ENCODE measurements at regions not wholly inside any gene's neighbourhood (a gene's known extent, or its start where the extent isn't known, plus 50 kb on each side); places are given as distances from the start of the nearest gene placed in this dataset.

DNA sequence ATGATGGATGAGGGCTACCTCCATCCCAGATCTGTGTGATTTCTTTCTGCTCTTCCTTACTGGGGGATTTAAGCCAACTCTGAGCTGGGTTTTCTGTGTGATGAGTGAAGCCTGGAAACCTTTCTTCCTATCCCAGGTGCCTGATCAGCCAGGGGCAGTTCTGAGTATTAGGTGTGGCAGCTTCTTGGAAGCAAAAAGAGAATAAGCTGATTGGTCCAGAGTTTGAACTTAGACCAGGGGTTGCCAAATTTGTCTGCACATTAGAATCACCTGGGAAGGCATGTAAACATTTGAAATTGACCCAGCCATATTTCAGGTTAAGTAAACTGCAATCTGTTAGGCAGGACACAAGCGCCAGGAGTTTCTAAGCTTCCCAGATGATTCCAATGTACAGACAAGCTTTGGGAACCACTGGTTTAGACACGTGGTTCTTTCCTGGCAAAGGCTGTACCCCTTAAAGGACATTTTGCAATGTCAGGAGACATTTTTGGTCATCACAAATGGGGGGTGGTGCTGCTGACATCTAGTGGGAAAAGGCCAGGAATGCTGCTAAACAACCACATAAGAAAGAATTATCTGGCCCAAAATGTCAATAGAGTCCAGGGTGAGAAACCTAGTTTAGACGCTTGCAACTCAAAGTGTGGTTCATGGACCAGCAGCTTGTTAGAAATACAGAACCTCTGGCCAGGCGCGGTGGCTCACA is 160.5 kb upstream of the GHITM start:
- no peak for DNase-seq (ENCODE audit: low read depth, low spot score)
- H3K9me1 ChIP-seq (replicated peaks; ENCODE audit: control insufficient read depth, extremely low read depth, insufficient read depth, low read length), result no peaks in the 10 kb centered on the region
- dilution Hi-C loops (cut with MboI; ENCODE audit: extremely low pct_ligation_motif_present, low sequenced_read_pairs) (no loop called here), intact Hi-C loops (cut with micrococcal nuclease) (no loop called here)
- H3K36me3 ChIP-seq (ENCODE audit: control insufficient read depth in 2 of 2, extremely low read depth in 1 of 2, insufficient read depth in 2 of 2, low read length in 2 of 2), result no peaks in the 10 kb centered on the region
- no peaks in the 10 kb centered on the region for H4K20me1 ChIP-seq (replicated peaks; ENCODE audit: control insufficient read depth, extremely low read depth, insufficient read depth, low read length)
- peaks cover 6% of the 10 kb centered on the region for H3K4me1 ChIP-seq (ENCODE audit: control insufficient read depth, extremely low read depth, insufficient read depth, low read length)
- H3K27ac ChIP-seq (ENCODE audit: insufficient read depth, low read depth, low read length), result no peak overlapping the region
- ChIA-PET CTCF (interaction anchor here (0.6 kb wide), 1 partner anchor 13 kb away, joined by 3 read pairs; no protein-coding TSS in a partner anchor), POLR2A (no interaction called here)
- no peak overlapping the region for H3K4me3 ChIP-seq (replicated peaks in 1 of 3; ENCODE audit: insufficient read depth in 1 of 3, low read depth in 1 of 3, low read length in 3 of 3)
- H3K27me3 ChIP-seq (ENCODE audit: control insufficient read depth in 2 of 2, insufficient read depth in 2 of 2, low read length in 2 of 2), result no peaks in the 10 kb centered on the region
- no TSS peak for BruUV-seq (replicated peaks)
- H3K79me2 ChIP-seq (ENCODE audit: control insufficient read depth, insufficient read depth, low read length), result no peaks in the 10 kb centered on the region
- no peak overlapping the region for H2AFZ ChIP-seq (ENCODE audit: low read depth, low read length)
- H3K9me3 ChIP-seq (replicated peaks; ENCODE audit: control insufficient read depth, insufficient read depth, low read length), result no peaks in the 10 kb centered on the region
- no peak overlapping the region for H3K9ac ChIP-seq (replicated peaks; ENCODE audit: extremely low read depth, insufficient read depth, low read length)
- FAIRE-seq, result no peak
- no peak overlapping the region for H3K4me2 ChIP-seq (ENCODE audit: insufficient read depth, low read length)
- no peak for TF ChIP-seq MYC (IDR thresholded peaks at IDR 0.05; ENCODE audit: low read depth, low read length)

DNA sequence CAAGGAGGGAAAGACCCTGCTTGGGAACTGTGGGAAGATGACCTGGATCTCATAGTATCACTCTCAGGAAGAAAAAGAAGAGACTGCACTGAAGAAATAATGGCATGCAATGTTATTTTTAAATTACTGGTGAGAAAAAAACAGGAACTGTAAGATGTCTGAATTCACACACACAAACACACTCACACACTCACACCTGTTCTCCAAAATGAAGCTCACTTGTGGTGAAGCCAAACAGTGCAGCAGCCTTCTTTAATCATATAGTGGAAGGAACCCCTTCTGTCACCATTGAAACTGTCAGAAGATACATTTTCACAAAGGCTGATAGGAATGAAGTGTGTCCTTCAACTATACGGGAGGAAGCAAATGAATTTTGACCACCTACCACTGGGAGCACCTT is 156.5 kb upstream of the GHITM start:
- H3K4me3 ChIP-seq (replicated peaks in 1 of 3; ENCODE audit: insufficient read depth in 1 of 3, low read depth in 1 of 3, low read length in 3 of 3), result no peak overlapping the region
- POLR2A ChIA-PET, result no interaction called here
- H3K79me2 ChIP-seq (ENCODE audit: control insufficient read depth, insufficient read depth, low read length), result no peaks in the 10 kb centered on the region
- no peak overlapping the region for H3K9ac ChIP-seq (replicated peaks; ENCODE audit: extremely low read depth, insufficient read depth, low read length)
- H3K4me2 ChIP-seq (ENCODE audit: insufficient read depth, low read length), result no peak overlapping the region
- TF ChIP-seq MYC (IDR thresholded peaks at IDR 0.05; ENCODE audit: low read depth, low read length) (no peak), POLR2AphosphoS5 (IDR thresholded peaks at IDR 0.05; ENCODE audit: insufficient read depth, low read depth, low read length) (no peak), JUN (IDR thresholded peaks at IDR 0.05; ENCODE audit: borderline replicate concordance, insufficient read depth, insufficient read length, low read depth) (no peak), FOS (IDR thresholded peaks at IDR 0.05; ENCODE audit: borderline replicate concordance, insufficient read depth, low read length) (no peak), EZH2 (IDR thresholded peaks at IDR 0.05; ENCODE audit: borderline replicate concordance, low read depth, low read length, severe bottlenecking) (no peak), GATA2 (IDR thresholded peaks at IDR 0.05; ENCODE audit: insufficient read depth, insufficient read length, low read depth, low read length) (no peak), POLR2A (IDR thresholded peaks at IDR 0.05; ENCODE audit: low read depth, low read length) (no peak)
- TF ChIP-seq, protein P1, sequence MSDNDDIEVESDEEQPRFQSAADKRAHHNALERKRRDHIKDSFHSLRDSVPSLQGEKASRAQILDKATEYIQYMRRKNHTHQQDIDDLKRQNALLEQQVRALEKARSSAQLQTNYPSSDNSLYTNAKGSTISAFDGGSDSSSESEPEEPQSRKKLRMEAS (IDR thresholded peaks at IDR 0.05; ENCODE audit: insufficient read depth, insufficient read length), result no peak
- TF ChIP-seq, protein P2, sequence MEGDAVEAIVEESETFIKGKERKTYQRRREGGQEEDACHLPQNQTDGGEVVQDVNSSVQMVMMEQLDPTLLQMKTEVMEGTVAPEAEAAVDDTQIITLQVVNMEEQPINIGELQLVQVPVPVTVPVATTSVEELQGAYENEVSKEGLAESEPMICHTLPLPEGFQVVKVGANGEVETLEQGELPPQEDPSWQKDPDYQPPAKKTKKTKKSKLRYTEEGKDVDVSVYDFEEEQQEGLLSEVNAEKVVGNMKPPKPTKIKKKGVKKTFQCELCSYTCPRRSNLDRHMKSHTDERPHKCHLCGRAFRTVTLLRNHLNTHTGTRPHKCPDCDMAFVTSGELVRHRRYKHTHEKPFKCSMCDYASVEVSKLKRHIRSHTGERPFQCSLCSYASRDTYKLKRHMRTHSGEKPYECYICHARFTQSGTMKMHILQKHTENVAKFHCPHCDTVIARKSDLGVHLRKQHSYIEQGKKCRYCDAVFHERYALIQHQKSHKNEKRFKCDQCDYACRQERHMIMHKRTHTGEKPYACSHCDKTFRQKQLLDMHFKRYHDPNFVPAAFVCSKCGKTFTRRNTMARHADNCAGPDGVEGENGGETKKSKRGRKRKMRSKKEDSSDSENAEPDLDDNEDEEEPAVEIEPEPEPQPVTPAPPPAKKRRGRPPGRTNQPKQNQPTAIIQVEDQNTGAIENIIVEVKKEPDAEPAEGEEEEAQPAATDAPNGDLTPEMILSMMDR (IDR thresholded peaks at IDR 0.05; ENCODE audit: extremely low read depth in 1 of 2, insufficient read depth in 1 of 2, low read depth in 1 of 2, low read length in 2 of 2), result no peak
- CTCF ChIA-PET, result no interaction called here
- H3K36me3 ChIP-seq (ENCODE audit: control insufficient read depth in 2 of 2, extremely low read depth in 1 of 2, insufficient read depth in 2 of 2, low read length in 2 of 2), result no peaks in the 10 kb centered on the region
- no peak overlapping the region for H3K27ac ChIP-seq (ENCODE audit: insufficient read depth, low read depth, low read length)
- H3K9me3 ChIP-seq (replicated peaks; ENCODE audit: control insufficient read depth, insufficient read depth, low read length), result no peaks in the 10 kb centered on the region
- no TSS peak for BruUV-seq (replicated peaks)
- DNase-seq (ENCODE audit: low read depth, low spot score) (no peak), FAIRE-seq (no peak)
- no peaks in the 10 kb centered on the region for H3K9me1 ChIP-seq (replicated peaks; ENCODE audit: control insufficient read depth, extremely low read depth, insufficient read depth, low read length)
- peaks cover 11% of the 10 kb centered on the region for H3K4me1 ChIP-seq (ENCODE audit: control insufficient read depth, extremely low read depth, insufficient read depth, low read length)
- no peaks in the 10 kb centered on the region for H3K27me3 ChIP-seq (ENCODE audit: control insufficient read depth in 2 of 2, insufficient read depth in 2 of 2, low read length in 2 of 2)
- intact Hi-C loops (cut with micrococcal nuclease), result no loop called here
- no peaks in the 10 kb centered on the region for H4K20me1 ChIP-seq (replicated peaks; ENCODE audit: control insufficient read depth, extremely low read depth, insufficient read depth, low read length)
- dilution Hi-C loops (cut with MboI; ENCODE audit: extremely low pct_ligation_motif_present, low sequenced_read_pairs), result no loop called here
- no peak overlapping the region for H2AFZ ChIP-seq (ENCODE audit: low read depth, low read length)

All from endothelial cell of umbilical vein (primary cell).